ENCODE measurements at regions not wholly inside any gene's neighbourhood (a gene's known extent, or its start where the extent isn't known, plus 50 kb on each side); places are given as distances from the start of the nearest gene placed in this dataset.

GRCh38 chr5:61251874-61252642 is 80.0 kb upstream of the ZSWIM6 start:
- no peak for TF ChIP-seq CTCF (conservative IDR thresholded peaks at IDR 0.05; ENCODE audit: low read length)
- no peak for DNase-seq (ENCODE audit: low read depth)
- H3K4me3 ChIP-seq (ENCODE audit: low read length), result no peak overlapping the region

- no peak for TF ChIP-seq CTCF (conservative IDR thresholded peaks at IDR 0.05; ENCODE audit: low read length)
- H3K4me3 ChIP-seq (ENCODE audit: low read length), result no peak overlapping the region
- DNase-seq (ENCODE audit: low read depth), result no peak
Observed at GRCh38 chr5:61252643-61252925, 79.5 kb upstream of the ZSWIM6 start.

- no peak overlapping the region for H3K4me3 ChIP-seq (ENCODE audit: low read length)
- DNase-seq (ENCODE audit: low read depth), result no peak
- TF ChIP-seq CTCF (conservative IDR thresholded peaks at IDR 0.05; ENCODE audit: low read length), result no peak
Observed at GRCh38 chr5:61253547-61253946, 78.5 kb upstream of the ZSWIM6 start.

- DNase-seq (ENCODE audit: low read depth), result no peak
- H3K4me3 ChIP-seq (ENCODE audit: low read length), result no peak overlapping the region
- TF ChIP-seq CTCF (conservative IDR thresholded peaks at IDR 0.05; ENCODE audit: low read length), result no peak
Observed at GRCh38 chr5:61254969-61255555, 77.0 kb upstream of the ZSWIM6 start.

GRCh38 chr5:61256474-61256873 is 75.6 kb upstream of the ZSWIM6 start:
- no peak for TF ChIP-seq CTCF (conservative IDR thresholded peaks at IDR 0.05; ENCODE audit: low read length)
- DNase-seq (ENCODE audit: low read depth), result no peak
- H3K4me3 ChIP-seq (ENCODE audit: low read length), result no peak overlapping the region

GRCh38 chr5:61257421-61257820 is 74.6 kb upstream of the ZSWIM6 start:
- no peak overlapping the region for H3K4me3 ChIP-seq (ENCODE audit: low read length)
- no peak for DNase-seq (ENCODE audit: low read depth)
- no peak for TF ChIP-seq CTCF (conservative IDR thresholded peaks at IDR 0.05; ENCODE audit: low read length)

- no peak overlapping the region for H3K4me3 ChIP-seq (ENCODE audit: low read length)
- no peak for TF ChIP-seq CTCF (conservative IDR thresholded peaks at IDR 0.05; ENCODE audit: low read length)
- DNase-seq (ENCODE audit: low read depth), result no peak
Observed at GRCh38 chr5:61261136-61261535, 70.9 kb upstream of the ZSWIM6 start.
